GM23338 (cell line): ENCODE measurements at regions not wholly inside any gene's neighbourhood (a gene's known extent, or its start where the extent isn't known, plus 50 kb on each side); places are given as distances from the start of the nearest gene placed in this dataset.
A peak's percentile ranks its signal among the peaks of the same experiment; 100 is the strongest.

Source experiments
- ATAC-seq: fragments of 200-7000 bp; cut with Tn5 transposase; 3 replicates; pipeline ENCODE4 v1.9.1; 2020
- DNase-seq: peaks from one replicate; pipeline ENCODE4 v3.0.0-alpha.2; 2015; ENCODE audit warnings: low spot score
- H2AFZ ChIP-seq: fragments of 200-600 bp; sonication (generic); 2 replicates; pipeline ENCODE4 v1.8.0; 2016; ENCODE audit warnings: antibody characterized with exemption, mild to moderate bottlenecking, moderate library complexity
- H3F3A ChIP-seq: fragments of 200-600 bp; sonication (generic); replicated peaks from 2 replicates; pipeline ENCODE4 v1.8.0; 2017; ENCODE audit warnings: antibody characterized with exemption, mixed run types, low read depth
- H3K27ac ChIP-seq: fragments of 200-600 bp; sonication (generic); 2 replicates; pipeline ENCODE4 v1.6.1; 2016; ENCODE audit warnings: low read depth
- H3K27me3 ChIP-seq: fragments of 200-600 bp; sonication (generic); 2 replicates; pipeline ENCODE4 v1.8.0; 2016; ENCODE audit warnings: mild to moderate bottlenecking, mixed run types, moderate library complexity; ENCODE audit not compliant: insufficient read depth
- H3K36me3 ChIP-seq: fragments of 200-600 bp; sonication (generic); 2 replicates; pipeline ENCODE4 v1.8.0; 2016; ENCODE audit warnings: mild to moderate bottlenecking; ENCODE audit not compliant: insufficient read depth
- H3K4me1 ChIP-seq: fragments of 200-600 bp; sonication (generic); 2 replicates; pipeline ENCODE4 v1.8.0; 2016; ENCODE audit warnings: mild to moderate bottlenecking, moderate library complexity; ENCODE audit not compliant: insufficient read depth
- H3K4me2 ChIP-seq: fragments of 200-600 bp; sonication (generic); 2 replicates; pipeline ENCODE4 v1.7.1; 2017; ENCODE audit warnings: mixed run types
- H3K4me3 ChIP-seq: fragments of 200-600 bp; sonication (generic); 2 replicates; pipeline ENCODE4 v1.6.1; 2016; ENCODE audit warnings: mixed run types
- H3K79me2 ChIP-seq: fragments of 200-600 bp; sonication (generic); replicated peaks from 2 replicates; pipeline ENCODE4 v1.8.0; 2017; ENCODE audit warnings: mild to moderate bottlenecking; ENCODE audit not compliant: insufficient read depth
- H3K9me2 ChIP-seq: fragments of 200-600 bp; sonication (generic); 2 replicates; pipeline ENCODE4 v1.8.0; 2017; ENCODE audit not compliant: insufficient read depth
- H4K20me1 ChIP-seq: fragments of 200-600 bp; sonication (generic); replicated peaks from 2 replicates; pipeline ENCODE4 v1.8.0; 2017; ENCODE audit warnings: mild to moderate bottlenecking; ENCODE audit not compliant: insufficient read depth
- H3K27ac Mint-ChIP-seq: 2 replicates; pipeline ENCODE4 v1.8.0; 2020; ENCODE audit warnings: inconsistent platforms, mild to moderate bottlenecking, moderate library complexity, mixed read lengths
- H3K27me3 Mint-ChIP-seq: 3 replicates; pipeline ENCODE4 v1.8.0; 2022; ENCODE audit warnings: low read depth, mild to moderate bottlenecking, moderate library complexity, mixed read lengths, inconsistent platforms; ENCODE audit not compliant: insufficient read depth, poor library complexity
- H3K36me3 Mint-ChIP-seq: 3 replicates; pipeline ENCODE4 v1.8.0; 2021; ENCODE audit warnings: low read depth, mild to moderate bottlenecking, inconsistent platforms, moderate library complexity, mixed read lengths
- H3K4me1 Mint-ChIP-seq: 3 replicates; pipeline ENCODE4 v1.8.0; 2020; ENCODE audit warnings: mild to moderate bottlenecking, inconsistent platforms, mixed read lengths
- H3K4me3 Mint-ChIP-seq: 3 replicates; pipeline ENCODE4 v1.8.0; 2021; ENCODE audit warnings: moderate library complexity, mild to moderate bottlenecking, inconsistent platforms, mixed read lengths
- H3K9me3 Mint-ChIP-seq: 3 replicates; pipeline ENCODE4 v1.8.0; 2020; ENCODE audit warnings: moderate library complexity, mild to moderate bottlenecking, inconsistent platforms, mixed read lengths
- ZNF114 ChIP-seq: fragments of 250-450 bp; sonication (Bioruptor Pico); IDR thresholded peaks from 2 replicates; pipeline ENCODE4 v1.5.0; 2020; ENCODE audit warnings: mild to moderate bottlenecking, moderate library complexity
- TF ChIP-seq, protein P1 (sequence below), 2 experiments: fragments of 200-600 bp in 1 of 2; sonication (generic) in 1 of 2; conservative IDR thresholded peaks; 2 replicates each; pipeline versions ENCODE4 v1.5.1 to v1.6.1; 2016 to 2017; ENCODE audit warnings: antibody characterized with exemption in 2 of 2, low read depth in 2 of 2, mild to moderate bottlenecking in 2 of 2, moderate library complexity in 1 of 2
- TF ChIP-seq, protein P2 (sequence below): fragments of 250-450 bp; sonication (Bioruptor Pico); IDR thresholded peaks from 2 replicates; pipeline ENCODE4 v1.5.0; 2020; ENCODE audit warnings: mild to moderate bottlenecking, moderate library complexity

DNA sequence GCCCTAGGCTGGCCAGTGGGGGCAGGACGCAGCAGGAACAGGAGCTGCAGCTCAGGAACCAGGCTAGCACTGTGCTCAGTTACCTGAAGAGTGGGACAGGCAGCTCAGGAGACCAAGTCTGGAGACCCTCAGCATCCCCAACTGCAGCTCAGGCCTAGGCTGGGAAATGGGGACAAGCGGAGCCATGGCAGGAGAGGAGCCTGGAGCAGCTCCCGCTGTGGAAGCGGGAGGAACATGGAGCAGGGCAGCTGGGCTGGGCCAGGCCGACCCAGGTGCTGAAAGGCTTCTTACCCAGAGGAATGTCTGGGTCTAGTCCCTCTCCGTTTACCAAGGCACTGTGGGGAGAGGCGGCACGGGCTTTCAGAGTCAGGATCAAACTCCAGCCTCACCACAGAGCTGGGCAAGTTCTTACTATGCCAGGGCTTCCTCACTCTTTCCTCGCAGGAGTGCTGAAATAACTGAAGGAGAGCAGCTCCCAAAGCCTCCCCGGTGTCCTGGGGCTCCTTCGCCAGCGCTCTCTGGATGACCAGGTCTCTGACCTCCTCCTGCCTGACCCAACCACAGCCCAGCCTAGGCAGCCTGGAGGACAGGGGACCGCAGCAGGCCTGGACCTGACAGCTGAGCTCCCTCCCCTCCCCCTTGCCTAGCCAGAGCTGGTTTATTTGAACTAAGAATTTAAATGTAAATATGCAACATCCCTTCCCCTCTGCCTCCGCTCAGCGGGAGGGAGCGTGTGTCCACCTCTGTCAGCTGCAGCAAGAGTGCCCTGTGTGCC, 247.8 kb upstream of the SIX2 start:
- Mint-ChIP-seq H3K9me3 (peaks cover 13% of the 10 kb centered on the region), H3K27ac (no peak overlapping the region; the same call in 1 of the 2 replicates), H3K27me3 (peaks cover 10% of the 10 kb centered on the region), H3K4me3 (peak overlapping the region; percentile 49), H3K4me1 (peaks cover 50% of the 10 kb centered on the region), H3K36me3 (peaks cover 10% of the 10 kb centered on the region)
- Histone ChIP-seq H2AFZ (peak overlapping the region; percentile 96), H3K79me2 (no peaks in the 10 kb centered on the region), H3F3A (no peaks in the 10 kb centered on the region; the same call in 1 of the 2 replicates), H4K20me1 (no peaks in the 10 kb centered on the region), H3K4me3 (peak overlapping the region; percentile 2; the same call in 1 of the 2 replicates), H3K36me3 (no peaks in the 10 kb centered on the region), H3K4me1 (peaks cover 43% of the 10 kb centered on the region), H3K27ac (no peak overlapping the region), H3K27me3 (no peaks in the 10 kb centered on the region), H3K4me2 (peak overlapping the region; percentile 60), H3K9me2 (no peaks in the 10 kb centered on the region)
- DNase-seq (peak; percentile 57), ATAC-seq (peak; percentile 67)
- TF ChIP-seq, protein P1, sequence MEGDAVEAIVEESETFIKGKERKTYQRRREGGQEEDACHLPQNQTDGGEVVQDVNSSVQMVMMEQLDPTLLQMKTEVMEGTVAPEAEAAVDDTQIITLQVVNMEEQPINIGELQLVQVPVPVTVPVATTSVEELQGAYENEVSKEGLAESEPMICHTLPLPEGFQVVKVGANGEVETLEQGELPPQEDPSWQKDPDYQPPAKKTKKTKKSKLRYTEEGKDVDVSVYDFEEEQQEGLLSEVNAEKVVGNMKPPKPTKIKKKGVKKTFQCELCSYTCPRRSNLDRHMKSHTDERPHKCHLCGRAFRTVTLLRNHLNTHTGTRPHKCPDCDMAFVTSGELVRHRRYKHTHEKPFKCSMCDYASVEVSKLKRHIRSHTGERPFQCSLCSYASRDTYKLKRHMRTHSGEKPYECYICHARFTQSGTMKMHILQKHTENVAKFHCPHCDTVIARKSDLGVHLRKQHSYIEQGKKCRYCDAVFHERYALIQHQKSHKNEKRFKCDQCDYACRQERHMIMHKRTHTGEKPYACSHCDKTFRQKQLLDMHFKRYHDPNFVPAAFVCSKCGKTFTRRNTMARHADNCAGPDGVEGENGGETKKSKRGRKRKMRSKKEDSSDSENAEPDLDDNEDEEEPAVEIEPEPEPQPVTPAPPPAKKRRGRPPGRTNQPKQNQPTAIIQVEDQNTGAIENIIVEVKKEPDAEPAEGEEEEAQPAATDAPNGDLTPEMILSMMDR (conservative IDR thresholded peaks at IDR 0.05; ENCODE audit: low read depth in 2 of 2) = no peak
- TF ChIP-seq, protein P2, sequence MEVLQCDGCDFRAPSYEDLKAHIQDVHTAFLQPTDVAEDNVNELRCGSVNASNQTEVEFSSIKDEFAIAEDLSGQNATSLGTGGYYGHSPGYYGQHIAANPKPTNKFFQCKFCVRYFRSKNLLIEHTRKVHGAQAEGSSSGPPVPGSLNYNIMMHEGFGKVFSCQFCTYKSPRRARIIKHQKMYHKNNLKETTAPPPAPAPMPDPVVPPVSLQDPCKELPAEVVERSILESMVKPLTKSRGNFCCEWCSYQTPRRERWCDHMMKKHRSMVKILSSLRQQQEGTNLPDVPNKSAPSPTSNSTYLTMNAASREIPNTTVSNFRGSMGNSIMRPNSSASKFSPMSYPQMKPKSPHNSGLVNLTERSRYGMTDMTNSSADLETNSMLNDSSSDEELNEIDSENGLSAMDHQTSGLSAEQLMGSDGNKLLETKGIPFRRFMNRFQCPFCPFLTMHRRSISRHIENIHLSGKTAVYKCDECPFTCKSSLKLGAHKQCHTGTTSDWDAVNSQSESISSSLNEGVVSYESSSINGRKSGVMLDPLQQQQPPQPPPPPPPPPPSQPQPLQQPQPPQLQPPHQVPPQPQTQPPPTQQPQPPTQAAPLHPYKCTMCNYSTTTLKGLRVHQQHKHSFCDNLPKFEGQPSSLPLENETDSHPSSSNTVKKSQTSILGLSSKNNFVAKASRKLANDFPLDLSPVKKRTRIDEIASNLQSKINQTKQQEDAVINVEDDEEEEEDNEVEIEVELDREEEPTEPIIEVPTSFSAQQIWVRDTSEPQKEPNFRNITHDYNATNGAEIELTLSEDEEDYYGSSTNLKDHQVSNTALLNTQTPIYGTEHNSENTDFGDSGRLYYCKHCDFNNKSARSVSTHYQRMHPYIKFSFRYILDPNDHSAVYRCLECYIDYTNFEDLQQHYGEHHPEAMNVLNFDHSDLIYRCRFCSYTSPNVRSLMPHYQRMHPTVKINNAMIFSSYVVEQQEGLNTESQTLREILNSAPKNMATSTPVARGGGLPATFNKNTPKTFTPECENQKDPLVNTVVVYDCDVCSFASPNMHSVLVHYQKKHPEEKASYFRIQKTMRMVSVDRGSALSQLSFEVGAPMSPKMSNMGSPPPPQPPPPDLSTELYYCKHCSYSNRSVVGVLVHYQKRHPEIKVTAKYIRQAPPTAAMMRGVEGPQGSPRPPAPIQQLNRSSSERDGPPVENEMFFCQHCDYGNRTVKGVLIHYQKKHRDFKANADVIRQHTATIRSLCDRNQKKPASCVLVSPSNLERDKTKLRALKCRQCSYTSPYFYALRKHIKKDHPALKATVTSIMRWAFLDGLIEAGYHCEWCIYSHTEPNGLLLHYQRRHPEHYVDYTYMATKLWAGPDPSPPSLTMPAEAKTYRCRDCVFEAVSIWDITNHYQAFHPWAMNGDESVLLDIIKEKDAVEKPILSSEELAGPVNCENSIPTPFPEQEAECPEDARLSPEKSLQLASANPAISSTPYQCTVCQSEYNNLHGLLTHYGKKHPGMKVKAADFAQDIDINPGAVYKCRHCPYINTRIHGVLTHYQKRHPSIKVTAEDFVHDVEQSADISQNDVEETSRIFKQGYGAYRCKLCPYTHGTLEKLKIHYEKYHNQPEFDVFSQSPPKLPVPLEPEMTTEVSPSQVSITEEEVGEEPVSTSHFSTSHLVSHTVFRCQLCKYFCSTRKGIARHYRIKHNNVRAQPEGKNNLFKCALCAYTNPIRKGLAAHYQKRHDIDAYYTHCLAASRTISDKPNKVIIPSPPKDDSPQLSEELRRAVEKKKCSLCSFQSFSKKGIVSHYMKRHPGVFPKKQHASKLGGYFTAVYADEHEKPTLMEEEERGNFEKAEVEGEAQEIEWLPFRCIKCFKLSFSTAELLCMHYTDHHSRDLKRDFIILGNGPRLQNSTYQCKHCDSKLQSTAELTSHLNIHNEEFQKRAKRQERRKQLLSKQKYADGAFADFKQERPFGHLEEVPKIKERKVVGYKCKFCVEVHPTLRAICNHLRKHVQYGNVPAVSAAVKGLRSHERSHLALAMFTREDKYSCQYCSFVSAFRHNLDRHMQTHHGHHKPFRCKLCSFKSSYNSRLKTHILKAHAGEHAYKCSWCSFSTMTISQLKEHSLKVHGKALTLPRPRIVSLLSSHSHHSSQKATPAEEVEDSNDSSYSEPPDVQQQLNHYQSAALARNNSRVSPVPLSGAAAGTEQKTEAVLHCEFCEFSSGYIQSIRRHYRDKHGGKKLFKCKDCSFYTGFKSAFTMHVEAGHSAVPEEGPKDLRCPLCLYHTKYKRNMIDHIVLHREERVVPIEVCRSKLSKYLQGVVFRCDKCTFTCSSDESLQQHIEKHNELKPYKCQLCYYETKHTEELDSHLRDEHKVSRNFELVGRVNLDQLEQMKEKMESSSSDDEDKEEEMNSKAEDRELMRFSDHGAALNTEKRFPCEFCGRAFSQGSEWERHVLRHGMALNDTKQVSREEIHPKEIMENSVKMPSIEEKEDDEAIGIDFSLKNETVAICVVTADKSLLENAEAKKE (CRISPR knock-in tag) = no peak
- TF ChIP-seq ZNF114 (CRISPR knock-in tag) = no peak
